Transverse colon (tissue), 3 donors: ENCODE measurements at regions not wholly inside any gene's neighbourhood (a gene's known extent, or its start where the extent isn't known, plus 50 kb on each side); places are given as distances from the start of the nearest gene placed in this dataset.

Experiments used
- CTCF ChIP-seq, 5 experiments: fragments of 200-600 bp in 3 of 5; fragments of 450-650 bp in 2 of 5; sonication (generic) in 3 of 5; IDR thresholded peaks; 1 replicate in 2 of 5; 2 replicates in 3 of 5; pipeline ENCODE4 v1.5.1; 2016 to 2017; ENCODE audit warnings: antibody characterized with exemption in 5 of 5, inconsistent platforms in 3 of 5, mild to moderate bottlenecking in 2 of 5, moderate library complexity in 1 of 5
- EP300 ChIP-seq: sonication (generic); formaldehyde crosslinking; IDR thresholded peaks from one replicate; pipeline ENCODE4 v1.6.1; 2017; ENCODE audit warnings: antibody characterized with exemption, low read depth
- POLR2A ChIP-seq: fragments of 450-650 bp; IDR thresholded peaks from one replicate; pipeline ENCODE4 v1.6.1; 2016; ENCODE audit warnings: antibody characterized with exemption, mild to moderate bottlenecking, moderate library complexity

- TF ChIP-seq EP300 = no peak
- no peak for TF ChIP-seq CTCF (IDR thresholded peaks at IDR 0.05)
- TF ChIP-seq POLR2A = no peak
These were observed 305.4 kb upstream of the SHH start for GRCh38 chr7:156117542-156118247.
